Brain microvascular endothelial cell (primary cell): ENCODE measurements at regions not wholly inside any gene's neighbourhood (a gene's known extent, or its start where the extent isn't known, plus 50 kb on each side); places are given as distances from the start of the nearest gene placed in this dataset.
A peak's percentile ranks its signal among the peaks of the same experiment; 100 is the strongest.

Source experiments
- DNase-seq: peaks from one replicate; pipeline ENCODE4 v3.0.0-alpha.2; 2020
- H3K27ac ChIP-seq: fragments of 250-450 bp; sonication (Bioruptor Pico); 2 replicates; pipeline ENCODE4 v1.5.1; 2020; ENCODE audit warnings: mild to moderate bottlenecking, moderate library complexity
- H3K27me3 ChIP-seq: fragments of 250-450 bp; sonication (Bioruptor Pico); replicated peaks from 2 replicates; pipeline ENCODE4 v1.5.1; 2020; ENCODE audit warnings: mild to moderate bottlenecking
- H3K36me3 ChIP-seq: fragments of 250-450 bp; sonication (Bioruptor Pico); replicated peaks from 2 replicates; pipeline ENCODE4 v1.5.1; 2020; ENCODE audit warnings: mild to moderate bottlenecking
- H3K4me3 ChIP-seq: 2 replicates; pipeline ENCODE4 v1.5.1; 2011; ENCODE audit warnings: low read depth, mild to moderate bottlenecking, control low read depth, low read length, moderate library complexity
- in situ Hi-C: cut with HindIII; loops from 2 replicates; pipeline ENCODE4 v1.10.0; 2017; ENCODE audit warnings: low sequenced_read_pairs, low pct_ligation_motif_present
- TF ChIP-seq, protein P1 (sequence below): IDR thresholded peaks from 2 replicates; pipeline ENCODE4 v1.5.1; 2011; ENCODE audit warnings: low read depth, mild to moderate bottlenecking, moderate library complexity, low read length, control low read depth, inconsistent platforms; ENCODE audit errors: missing control alignments

DNA sequence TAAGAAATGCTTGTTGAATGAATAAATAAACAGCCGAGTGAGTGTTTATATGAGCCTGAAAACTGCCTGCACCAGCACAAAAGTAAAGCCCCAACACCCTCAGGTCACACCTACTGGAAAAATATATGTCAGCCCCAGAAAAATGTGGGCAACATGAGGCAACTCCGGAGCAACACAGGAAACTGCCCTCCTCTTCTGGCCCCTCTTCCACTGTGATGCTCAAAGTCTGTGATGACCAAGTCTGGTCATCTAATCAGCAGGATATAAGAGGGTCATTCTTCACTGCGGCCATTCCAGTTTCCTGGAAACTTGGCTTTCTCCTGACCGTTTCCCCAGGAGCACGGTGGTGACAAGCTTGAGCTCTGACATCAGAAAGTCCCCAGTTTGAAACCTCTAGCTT is 159.6 kb upstream of the PZP start:
- TF ChIP-seq, protein P1, sequence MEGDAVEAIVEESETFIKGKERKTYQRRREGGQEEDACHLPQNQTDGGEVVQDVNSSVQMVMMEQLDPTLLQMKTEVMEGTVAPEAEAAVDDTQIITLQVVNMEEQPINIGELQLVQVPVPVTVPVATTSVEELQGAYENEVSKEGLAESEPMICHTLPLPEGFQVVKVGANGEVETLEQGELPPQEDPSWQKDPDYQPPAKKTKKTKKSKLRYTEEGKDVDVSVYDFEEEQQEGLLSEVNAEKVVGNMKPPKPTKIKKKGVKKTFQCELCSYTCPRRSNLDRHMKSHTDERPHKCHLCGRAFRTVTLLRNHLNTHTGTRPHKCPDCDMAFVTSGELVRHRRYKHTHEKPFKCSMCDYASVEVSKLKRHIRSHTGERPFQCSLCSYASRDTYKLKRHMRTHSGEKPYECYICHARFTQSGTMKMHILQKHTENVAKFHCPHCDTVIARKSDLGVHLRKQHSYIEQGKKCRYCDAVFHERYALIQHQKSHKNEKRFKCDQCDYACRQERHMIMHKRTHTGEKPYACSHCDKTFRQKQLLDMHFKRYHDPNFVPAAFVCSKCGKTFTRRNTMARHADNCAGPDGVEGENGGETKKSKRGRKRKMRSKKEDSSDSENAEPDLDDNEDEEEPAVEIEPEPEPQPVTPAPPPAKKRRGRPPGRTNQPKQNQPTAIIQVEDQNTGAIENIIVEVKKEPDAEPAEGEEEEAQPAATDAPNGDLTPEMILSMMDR, result no peak
- Histone ChIP-seq H3K27ac (no peak overlapping the region), H3K27me3 (no peaks in the 10 kb centered on the region), H3K4me3 (no peak overlapping the region), H3K36me3 (no peaks in the 10 kb centered on the region)
- DNase-seq, result no peak
- in situ Hi-C loops, result no loop called here

DNA sequence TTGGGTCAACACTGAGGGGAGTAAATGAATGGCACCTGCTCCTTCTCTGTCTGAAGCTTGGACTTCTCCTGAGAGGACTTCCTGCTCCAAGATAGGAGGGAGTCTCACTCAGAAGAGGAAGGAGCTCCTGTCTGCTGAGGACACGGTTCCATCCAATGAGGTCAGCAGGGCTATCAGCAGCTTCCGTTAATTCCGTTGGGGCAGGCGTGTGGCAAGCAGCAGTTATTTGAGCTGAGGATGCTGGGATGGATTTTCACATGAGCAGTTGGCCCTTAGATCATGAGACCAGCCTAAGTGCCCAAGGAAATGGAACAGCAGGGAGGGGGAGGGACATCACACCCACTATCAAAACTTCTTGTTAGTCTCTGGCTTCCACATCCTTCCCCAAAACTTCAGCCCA is 159.0 kb upstream of the PZP start:
- no peaks in the 10 kb centered on the region for H3K27me3 ChIP-seq
- no peak overlapping the region for H3K4me3 ChIP-seq
- TF ChIP-seq, protein P1, result no peak
- DNase-seq, result no peak
- no peak overlapping the region for H3K27ac ChIP-seq
- in situ Hi-C loops, result no loop called here
- no peaks in the 10 kb centered on the region for H3K36me3 ChIP-seq

DNA sequence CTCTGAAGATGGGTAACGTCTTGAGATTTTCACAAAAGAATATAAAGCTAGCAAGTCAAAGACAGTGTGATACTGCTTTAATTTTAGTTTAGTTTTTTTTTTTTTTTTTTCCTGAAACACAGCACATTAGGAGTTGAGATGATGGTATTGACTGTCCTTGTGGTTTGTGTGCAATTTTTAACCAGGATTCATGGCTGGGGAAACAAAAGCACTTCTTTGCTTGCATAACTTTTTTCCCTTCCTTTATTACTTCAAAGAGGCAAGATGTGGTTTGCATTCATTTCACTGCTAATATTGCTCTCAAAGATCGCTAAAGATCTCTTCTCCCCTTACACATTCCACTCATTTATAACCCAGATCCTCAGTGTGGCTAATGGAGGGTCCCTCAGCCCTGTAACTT is 157.1 kb upstream of the PZP start:
- TF ChIP-seq, protein P1, result no peak
- Histone ChIP-seq H3K4me3 (no peak overlapping the region), H3K27me3 (no peaks in the 10 kb centered on the region), H3K27ac (peak overlapping the region; percentile 13), H3K36me3 (no peaks in the 10 kb centered on the region)
- in situ Hi-C loops, result no loop called here
- DNase-seq, result peak; percentile 23

DNA sequence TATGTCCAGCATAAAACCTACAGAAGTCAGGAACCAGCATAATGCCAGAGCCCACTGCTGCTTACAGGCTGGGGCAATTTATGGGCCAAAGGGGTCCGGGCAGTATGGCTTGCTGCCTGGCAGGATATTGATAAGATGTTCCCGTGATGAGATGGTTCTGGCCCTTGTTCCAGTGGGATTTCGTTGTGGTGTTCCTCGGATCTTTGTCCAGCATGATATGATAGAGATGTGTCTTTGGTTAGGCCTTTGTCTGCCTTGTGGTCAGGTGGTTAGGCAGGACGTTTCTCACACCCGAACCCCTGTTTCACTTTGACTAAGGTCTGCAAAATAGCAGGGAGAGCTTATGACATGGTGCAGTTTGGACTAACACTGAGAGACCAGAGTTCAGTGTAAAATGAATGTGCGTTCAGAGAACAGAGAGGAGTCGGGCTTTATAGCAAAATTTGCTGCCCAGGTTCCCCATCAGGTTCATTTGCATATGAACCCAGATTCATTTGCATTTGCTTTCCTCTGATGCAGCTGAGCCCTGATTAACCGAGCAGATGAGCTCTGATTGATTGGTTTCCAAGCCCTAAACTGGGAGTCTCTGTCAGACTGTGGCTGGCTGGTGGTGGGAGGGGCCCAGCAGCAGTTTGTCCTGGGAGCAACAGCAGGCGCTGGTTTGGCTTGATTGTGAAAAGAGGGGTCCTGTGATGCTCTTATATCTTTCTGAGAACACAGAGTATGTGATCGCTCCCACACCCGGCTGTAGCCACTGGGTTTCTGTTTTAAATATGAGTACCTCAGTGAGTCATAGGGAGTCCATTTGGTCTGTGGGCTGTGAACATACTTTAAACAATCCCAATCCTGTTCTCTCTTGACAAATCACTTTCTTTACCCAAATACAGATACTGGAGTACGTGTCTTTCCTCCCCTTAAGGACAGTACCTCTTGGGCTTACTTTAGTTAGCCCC is 156.3 kb upstream of the PZP start:
- Histone ChIP-seq H3K36me3 (no peaks in the 10 kb centered on the region), H3K27me3 (no peaks in the 10 kb centered on the region), H3K4me3 (peak overlapping the region; percentile 20), H3K27ac (peak overlapping the region; percentile 21)
- in situ Hi-C loops, result no loop called here
- TF ChIP-seq, protein P1, result no peak
- peak; percentile 73 for DNase-seq

DNA sequence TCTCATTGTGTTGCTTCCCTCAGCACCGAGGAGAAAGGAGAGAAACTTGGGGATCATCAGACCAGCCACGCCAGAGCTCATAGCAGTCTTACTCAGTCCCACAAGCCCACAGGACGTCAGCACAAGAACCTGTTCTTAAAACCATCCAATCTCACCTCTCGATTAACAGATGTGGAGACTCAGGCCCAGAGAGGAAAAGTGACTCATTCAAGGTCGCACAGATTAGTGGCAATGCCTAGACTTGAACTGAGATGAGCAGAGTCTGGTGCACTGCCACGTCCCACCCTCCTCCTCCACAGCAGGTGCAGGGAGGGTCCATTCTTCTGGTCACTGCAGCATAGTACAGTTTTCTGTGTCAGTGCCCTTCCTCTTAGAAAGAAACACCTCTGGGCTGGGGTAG is 154.9 kb upstream of the PZP start:
- TF ChIP-seq, protein P1, result no peak
- in situ Hi-C loops, result no loop called here
- H3K4me3 ChIP-seq, result no peak overlapping the region
- H3K36me3 ChIP-seq, result no peaks in the 10 kb centered on the region
- H3K27me3 ChIP-seq, result no peaks in the 10 kb centered on the region
- H3K27ac ChIP-seq, result no peak overlapping the region
- DNase-seq, result no peak
